ENCODE measurements at regions not wholly inside any gene's neighbourhood (a gene's known extent, or its start where the extent isn't known, plus 50 kb on each side); places are given as distances from the start of the nearest gene placed in this dataset.

GRCh38 chr2:226551522-226552250 is 247.9 kb downstream of the IRS1 start:
- no peak for TF ChIP-seq POLR2A (IDR thresholded peaks at IDR 0.05)
- no peak for TF ChIP-seq CTCF (IDR thresholded peaks at IDR 0.05)
- no peak for TF ChIP-seq POLR2AphosphoS5 (IDR thresholded peaks at IDR 0.05)
